ENCODE measurements at regions not wholly inside any gene's neighbourhood (a gene's known extent, or its start where the extent isn't known, plus 50 kb on each side); places are given as distances from the start of the nearest gene placed in this dataset.

- Histone ChIP-seq H3K4me1 (ENCODE audit: control insufficient read depth, extremely low read depth, insufficient read depth, low read length) (no peaks in the 10 kb centered on the region), H3K9ac (replicated peaks; ENCODE audit: extremely low read depth, insufficient read depth, low read length) (no peak overlapping the region), H3K4me3 (replicated peaks in 1 of 3; ENCODE audit: insufficient read depth in 1 of 3, low read depth in 1 of 3, low read length in 3 of 3) (no peak overlapping the region), H4K20me1 (replicated peaks; ENCODE audit: control insufficient read depth, extremely low read depth, insufficient read depth, low read length) (no peaks in the 10 kb centered on the region), H3K27me3 (ENCODE audit: control insufficient read depth in 2 of 2, insufficient read depth in 2 of 2, low read length in 2 of 2) (no peaks in the 10 kb centered on the region), H3K36me3 (ENCODE audit: control insufficient read depth in 2 of 2, extremely low read depth in 1 of 2, insufficient read depth in 2 of 2, low read length in 2 of 2) (no peaks in the 10 kb centered on the region), H2AFZ (ENCODE audit: low read depth, low read length) (no peak overlapping the region), H3K9me3 (replicated peaks; ENCODE audit: control insufficient read depth, insufficient read depth, low read length) (no peaks in the 10 kb centered on the region), H3K27ac (ENCODE audit: insufficient read depth, low read depth, low read length) (no peak overlapping the region), H3K4me2 (ENCODE audit: insufficient read depth, low read length) (no peak overlapping the region), H3K9me1 (replicated peaks; ENCODE audit: control insufficient read depth, extremely low read depth, insufficient read depth, low read length) (no peaks in the 10 kb centered on the region), H3K79me2 (ENCODE audit: control insufficient read depth, insufficient read depth, low read length) (no peaks in the 10 kb centered on the region)
- TF ChIP-seq EZH2 (IDR thresholded peaks at IDR 0.05; ENCODE audit: borderline replicate concordance, low read depth, low read length, severe bottlenecking) = no peak
- no peak for TF ChIP-seq JUN (IDR thresholded peaks at IDR 0.05; ENCODE audit: borderline replicate concordance, insufficient read depth, insufficient read length, low read depth)
- no peak for TF ChIP-seq POLR2AphosphoS5 (IDR thresholded peaks at IDR 0.05; ENCODE audit: insufficient read depth, low read depth, low read length)
- TF ChIP-seq MYC (IDR thresholded peaks at IDR 0.05; ENCODE audit: low read depth, low read length) = no peak
- no peak for TF ChIP-seq MAX (IDR thresholded peaks at IDR 0.05; ENCODE audit: insufficient read depth, insufficient read length)
- no peak for TF ChIP-seq FOS (IDR thresholded peaks at IDR 0.05; ENCODE audit: borderline replicate concordance, insufficient read depth, low read length)
- no peak for TF ChIP-seq POLR2A (IDR thresholded peaks at IDR 0.05; ENCODE audit: low read depth, low read length)
- TF ChIP-seq GATA2 (IDR thresholded peaks at IDR 0.05; ENCODE audit: insufficient read depth, insufficient read length, low read depth, low read length) = no peak
- TF ChIP-seq, protein P1, sequence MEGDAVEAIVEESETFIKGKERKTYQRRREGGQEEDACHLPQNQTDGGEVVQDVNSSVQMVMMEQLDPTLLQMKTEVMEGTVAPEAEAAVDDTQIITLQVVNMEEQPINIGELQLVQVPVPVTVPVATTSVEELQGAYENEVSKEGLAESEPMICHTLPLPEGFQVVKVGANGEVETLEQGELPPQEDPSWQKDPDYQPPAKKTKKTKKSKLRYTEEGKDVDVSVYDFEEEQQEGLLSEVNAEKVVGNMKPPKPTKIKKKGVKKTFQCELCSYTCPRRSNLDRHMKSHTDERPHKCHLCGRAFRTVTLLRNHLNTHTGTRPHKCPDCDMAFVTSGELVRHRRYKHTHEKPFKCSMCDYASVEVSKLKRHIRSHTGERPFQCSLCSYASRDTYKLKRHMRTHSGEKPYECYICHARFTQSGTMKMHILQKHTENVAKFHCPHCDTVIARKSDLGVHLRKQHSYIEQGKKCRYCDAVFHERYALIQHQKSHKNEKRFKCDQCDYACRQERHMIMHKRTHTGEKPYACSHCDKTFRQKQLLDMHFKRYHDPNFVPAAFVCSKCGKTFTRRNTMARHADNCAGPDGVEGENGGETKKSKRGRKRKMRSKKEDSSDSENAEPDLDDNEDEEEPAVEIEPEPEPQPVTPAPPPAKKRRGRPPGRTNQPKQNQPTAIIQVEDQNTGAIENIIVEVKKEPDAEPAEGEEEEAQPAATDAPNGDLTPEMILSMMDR (IDR thresholded peaks at IDR 0.05; ENCODE audit: extremely low read depth in 1 of 2, insufficient read depth in 1 of 2, low read depth in 1 of 2, low read length in 2 of 2) = no peak
- ChIA-PET POLR2A (no interaction called here), CTCF (no interaction called here)
- no TSS peak for BruUV-seq (replicated peaks)
- dilution Hi-C loops (cut with MboI; ENCODE audit: extremely low pct_ligation_motif_present, low sequenced_read_pairs) = no loop called here
- intact Hi-C loops (cut with micrococcal nuclease) = no loop called here
- FAIRE-seq = no peak
- DNase-seq (ENCODE audit: low read depth, low spot score) = no peak
Observed at GRCh38 chr20:24772667-24773066, 176.4 kb upstream of the CST7 start.

All from endothelial cell of umbilical vein (primary cell).